H1 (cell line): ENCODE measurements at regions not wholly inside any gene's neighbourhood (a gene's known extent, or its start where the extent isn't known, plus 50 kb on each side); places are given as distances from the start of the nearest gene placed in this dataset.

Experiments used
- CTCF ChIA-PET: fragments of 300-600 bp; sonication (Branson Sonifier 250); formaldehyde crosslinking; loops from one replicate; lab custom pipeline; 2021; ENCODE audit not compliant: partially characterized antibody; lab: Charles Lee
- POLR2A ChIA-PET: fragments of 300-600 bp; sonication (Branson Sonifier 250); formaldehyde crosslinking; loops from one replicate; lab custom pipeline; 2021; ENCODE audit warnings: inconsistent platforms; ENCODE audit not compliant: partially characterized antibody; lab: Charles Lee
- DNase-seq, 2 experiments: peaks; one replicate each; pipeline versions ENCODE4 v3.0.0 to v3.0.0-alpha.2; 2010 to 2022; ENCODE audit warnings: low spot score in 2 of 2, low read depth in 1 of 2, mixed read lengths in 1 of 2
- FAIRE-seq: peaks from 2 replicates; lab custom pipeline; 2011; peaks lifted over from hg19 to GRCh38; lab: Jason Lieb, UNC
- H2AFZ ChIP-seq: 2 replicates; pipeline ENCODE4 v1.8.1; 2012; ENCODE audit warnings: low read length, inconsistent platforms
- H2AK5ac ChIP-seq: 2 replicates; pipeline ENCODE4 v1.6.1; 2013; ENCODE audit warnings: low read depth, low read length
- H2BK120ac ChIP-seq: replicated peaks from 2 replicates; pipeline ENCODE3; 2013; ENCODE audit warnings: low read depth, low read length, inconsistent platforms
- H2BK12ac ChIP-seq: 2 replicates; pipeline ENCODE4 v1.6.1; 2013; ENCODE audit warnings: low read depth, low read length
- H2BK15ac ChIP-seq: 2 replicates; pipeline ENCODE4 v1.6.1; 2013; ENCODE audit warnings: low read length
- H2BK20ac ChIP-seq: 2 replicates; pipeline ENCODE4 v1.6.1; 2013; ENCODE audit warnings: low read length
- H2BK5ac ChIP-seq: 2 replicates; pipeline ENCODE4 v1.6.1; 2013; ENCODE audit warnings: low read depth, low read length
- H3K14ac ChIP-seq: 2 replicates; pipeline ENCODE4 v1.6.1; 2013; ENCODE audit warnings: inconsistent platforms; ENCODE audit not compliant: insufficient read length
- H3K18ac ChIP-seq: 2 replicates; pipeline ENCODE4 v1.6.1; 2013; ENCODE audit warnings: low read length; ENCODE audit errors: extremely low read depth
- H3K23ac ChIP-seq: 2 replicates; pipeline ENCODE4 v1.6.1; 2013; ENCODE audit warnings: inconsistent platforms; ENCODE audit not compliant: insufficient read length
- H3K23me2 ChIP-seq: 2 replicates; pipeline ENCODE4 v1.6.1; 2013; ENCODE audit warnings: low read depth, low read length
- H3K27ac ChIP-seq: 2 replicates; pipeline ENCODE4 v1.6.1; 2011; ENCODE audit warnings: low read depth, low read length, inconsistent platforms
- H3K27me3 ChIP-seq, 4 experiments: replicated peaks in 1 of 4; 1 replicate in 1 of 4; 2 replicates in 3 of 4; pipeline versions ENCODE4 v1.6.1 to v1.8.1; 2011 to 2013; ENCODE audit warnings: low read length in 3 of 4, mild to moderate bottlenecking in 3 of 4, inconsistent platforms in 2 of 4, mixed read lengths in 2 of 4, moderate library complexity in 1 of 4; ENCODE audit not compliant: control insufficient read depth in 3 of 4, insufficient read depth in 3 of 4; ENCODE audit errors: extremely low read depth in 1 of 4
- H3K36me3 ChIP-seq, 4 experiments: 2 replicates each; pipeline versions ENCODE4 v1.6.1 to v1.8.1; 2011 to 2013; ENCODE audit warnings: mild to moderate bottlenecking in 4 of 4, low read length in 3 of 4, moderate library complexity in 2 of 4, control low read depth in 1 of 4, inconsistent platforms in 1 of 4; ENCODE audit not compliant: insufficient read depth in 4 of 4, control insufficient read depth in 2 of 4
- H3K4ac ChIP-seq: replicated peaks from 2 replicates; pipeline ENCODE3; 2013; ENCODE audit warnings: low read length, low read depth, mixed read lengths, inconsistent platforms; ENCODE audit not compliant: insufficient read length
- H3K4me1 ChIP-seq, 4 experiments: replicated peaks in 1 of 4; 1 replicate in 1 of 4; 2 replicates in 3 of 4; pipeline versions ENCODE4 v1.6.1 to v1.8.1; 2011 to 2013; ENCODE audit warnings: low read length in 3 of 4, inconsistent platforms in 2 of 4, mixed read lengths in 1 of 4; ENCODE audit not compliant: insufficient read depth in 4 of 4, control insufficient read depth in 3 of 4
- H3K4me2 ChIP-seq, 2 experiments: 2 replicates each; pipeline versions ENCODE4 v1.6.1 to v1.8.1; 2011 to 2013; ENCODE audit warnings: low read depth in 2 of 2, low read length in 2 of 2, control low read depth in 1 of 2, inconsistent platforms in 1 of 2, mild to moderate bottlenecking in 1 of 2; ENCODE audit not compliant: insufficient read depth in 1 of 2
- H3K4me3 ChIP-seq, 4 experiments: fragments of 200-600, 300-600 bp in 1 of 4; sonication (generic), shearing (Covaris generic), sonication (Bioruptor Twin) in 1 of 4; 2 replicates each; pipeline versions ENCODE4 v1.5.1 to v1.8.1; 2011 to 2016; ENCODE audit warnings: low read length in 4 of 4, low read depth in 3 of 4, control low read depth in 2 of 4, inconsistent platforms in 2 of 4, mild to moderate bottlenecking in 2 of 4, mixed read lengths in 1 of 4, moderate library complexity in 1 of 4; ENCODE audit not compliant: insufficient read depth in 2 of 4; ENCODE audit errors: extremely low read depth in 1 of 4
- H3K56ac ChIP-seq: replicated peaks from 2 replicates; pipeline ENCODE3; 2013; ENCODE audit warnings: low read depth, mild to moderate bottlenecking, mixed read lengths, low read length, inconsistent platforms; ENCODE audit not compliant: insufficient read length
- H3K79me1 ChIP-seq: 2 replicates; pipeline ENCODE4 v1.6.1; 2013; ENCODE audit warnings: low read depth, low read length, control low read depth
- H3K79me2 ChIP-seq, 2 experiments: 2 replicates each; pipeline versions ENCODE4 v1.6.1 to v1.8.1; 2012 to 2013; ENCODE audit warnings: low read length in 2 of 2, mild to moderate bottlenecking in 2 of 2, inconsistent platforms in 1 of 2; ENCODE audit not compliant: insufficient read depth in 2 of 2, control insufficient read depth in 1 of 2
- H3K9ac ChIP-seq, 4 experiments: replicated peaks in 1 of 4; 1 replicate in 1 of 4; 2 replicates in 3 of 4; pipeline versions ENCODE4 v1.6.1 to v1.8.1; 2011 to 2013; ENCODE audit warnings: low read depth in 3 of 4, low read length in 3 of 4, control low read depth in 2 of 4, mild to moderate bottlenecking in 2 of 4, moderate library complexity in 2 of 4, inconsistent platforms in 1 of 4; ENCODE audit errors: extremely low read depth in 1 of 4
- H3K9me3 ChIP-seq, 2 experiments: 2 replicates each; pipeline versions ENCODE4 v1.6.1 to v1.8.1; 2012 to 2013; ENCODE audit warnings: mild to moderate bottlenecking in 2 of 2, moderate library complexity in 2 of 2, control low read depth in 1 of 2, inconsistent platforms in 1 of 2, low read depth in 1 of 2, low read length in 1 of 2, mixed read lengths in 1 of 2; ENCODE audit not compliant: insufficient read depth in 2 of 2
- H4K20me1 ChIP-seq, 2 experiments: replicated peaks in 1 of 2; 2 replicates each; pipeline versions ENCODE3 to v1.8.1; 2011 to 2013; ENCODE audit warnings: inconsistent platforms in 2 of 2, low read length in 2 of 2, mild to moderate bottlenecking in 1 of 2; ENCODE audit not compliant: insufficient read depth in 2 of 2, control insufficient read depth in 1 of 2
- H4K5ac ChIP-seq: 2 replicates; pipeline ENCODE4 v1.6.1; 2013; ENCODE audit warnings: low read length, low read depth, mixed read lengths, inconsistent platforms; ENCODE audit not compliant: insufficient read length
- H4K8ac ChIP-seq: 2 replicates; pipeline ENCODE4 v1.8.0; 2013; ENCODE audit warnings: mild to moderate bottlenecking, moderate library complexity, low read length, inconsistent platforms; ENCODE audit not compliant: insufficient read depth; ENCODE audit errors: extremely low read depth
- H4K91ac ChIP-seq: replicated peaks from 2 replicates; pipeline ENCODE3; 2013; ENCODE audit warnings: low read length, mixed read lengths, inconsistent platforms; ENCODE audit not compliant: insufficient read length
- CTCF ChIP-seq, 3 experiments: IDR thresholded peaks; 1 replicate in 2 of 3; 2 replicates in 1 of 3; pipeline versions ENCODE4 v1.5.1 to v1.6.1; 2011; ENCODE audit warnings: low read length in 3 of 3, mild to moderate bottlenecking in 3 of 3, inconsistent platforms in 2 of 3, low read depth in 1 of 3, moderate library complexity in 1 of 3; ENCODE audit not compliant: insufficient read depth in 1 of 3; ENCODE audit errors: control extremely low read depth in 1 of 3
- FOSL1 ChIP-seq: IDR thresholded peaks from 2 replicates; pipeline ENCODE4 v1.6.1; 2011; ENCODE audit warnings: mild to moderate bottlenecking, low read depth, low read length, moderate library complexity; ENCODE audit not compliant: insufficient read depth
- JUN ChIP-seq: IDR thresholded peaks from 2 replicates; pipeline ENCODE4 v1.6.1; 2011; ENCODE audit warnings: low read depth, mild to moderate bottlenecking, improper control_type of control experiment, low read length
- KDM4A ChIP-seq: IDR thresholded peaks from one replicate; pipeline ENCODE4 v1.7.1; 2012; ENCODE audit warnings: low read depth, mild to moderate bottlenecking, moderate library complexity, low read length, inconsistent platforms; ENCODE audit not compliant: severe bottlenecking
- RFX5 ChIP-seq: IDR thresholded peaks from 2 replicates; pipeline ENCODE4 v1.6.1; 2011; ENCODE audit warnings: low read depth, low read length, improper control_type of control experiment, borderline replicate concordance
- RXRA ChIP-seq: IDR thresholded peaks from 2 replicates; pipeline ENCODE4 v1.6.1; 2011; ENCODE audit warnings: low read depth, mild to moderate bottlenecking, low read length, moderate library complexity; ENCODE audit not compliant: insufficient read depth
- SAP30 ChIP-seq: fragments of 300-600 bp; sonication (generic); IDR thresholded peaks from 2 replicates; pipeline ENCODE4 v1.7.1; 2012; ENCODE audit warnings: low read length, moderate library complexity, mild to moderate bottlenecking, inconsistent platforms; ENCODE audit not compliant: insufficient read depth, insufficient replicate concordance
- SRF ChIP-seq: IDR thresholded peaks from 2 replicates; pipeline ENCODE4 v1.6.1; 2011; ENCODE audit warnings: mild to moderate bottlenecking, low read depth, low read length, moderate library complexity
- TEAD4 ChIP-seq: IDR thresholded peaks from 2 replicates; pipeline ENCODE4 v1.6.1; 2012; ENCODE audit warnings: low read depth, low read length, inconsistent platforms, mixed read lengths
- USF2 ChIP-seq: IDR thresholded peaks from 2 replicates; pipeline ENCODE4 v1.6.1; 2011; ENCODE audit warnings: low read length, improper control_type of control experiment
- WGBS, 2 experiments: shearing (Covaris generic) in 1 of 2; methylation state at CpG; one replicate each; pipeline versions ENCODE4 v1.1.6 to v1.1.7; 2013 to 2015; ENCODE audit warnings: low lambda C conversion rate in 2 of 2, mixed read lengths in 2 of 2, inconsistent platforms in 1 of 2, low coverage in 1 of 2, missing lambda C conversion rate in 1 of 2; ENCODE audit not compliant: insufficient replicate concordance in 2 of 2, insufficient coverage in 1 of 2, insufficient read length in 1 of 2; ENCODE audit errors: extremely low coverage in 1 of 2, missing lambda C conversion rate in 1 of 2; 5-methylcytosine and 5-hydroxymethylcytosine counted together

GRCh38 chr9:2335260-2335659 lies 286.3 kb upstream of the VLDLR start:
- Histone ChIP-seq H3K56ac (no peak overlapping the region), H4K20me1 (no peaks in the 10 kb centered on the region), H2AFZ (0 out of 2 replicates have a peak overlapping the region, but pooled peaks have one; percentile 10)

More at GRCh38 chr9:2335260-2335659, 286.3 kb upstream of the VLDLR start:
- Histone ChIP-seq H3K79me2 (no peaks in the 10 kb centered on the region; a peak in 1 of 4 replicates), H3K4ac (no peak overlapping the region), H3K23ac (no peak overlapping the region), H2AK5ac (no peak overlapping the region), H4K91ac (no peak overlapping the region), H4K5ac (no peak overlapping the region), H3K4me1 (no peaks in the 10 kb centered on the region), H4K8ac (no peak overlapping the region), H3K23me2 (no peaks in the 10 kb centered on the region), H2BK5ac (no peak overlapping the region), H3K4me3 (no peak overlapping the region), H3K14ac (no peak overlapping the region), H3K27ac (no peak overlapping the region), H2BK20ac (no peak overlapping the region), H3K9ac (no peak overlapping the region), H3K18ac (no peak overlapping the region), H3K27me3 (no peaks in the 10 kb centered on the region), H3K4me2 (no peak overlapping the region), H3K36me3 (no peaks in the 10 kb centered on the region), H2BK12ac (no peak overlapping the region), H2BK15ac (no peak overlapping the region), H2BK120ac (no peak overlapping the region), H3K79me1 (no peaks in the 10 kb centered on the region), H3K9me3 (no peaks in the 10 kb centered on the region)
- DNase-seq (no peak), FAIRE-seq (no peak)
- CTCF ChIA-PET, result no interaction called here
- WGBS, 2 experiments, result 83% methylated on average over 4 of the region's 4 CpGs; no CpG with 5 or more reads in 1 of the 2 experiments
- TF ChIP-seq SAP30, result no peak
- no peak for TF ChIP-seq RFX5
- TF ChIP-seq USF2, result no peak
- TF ChIP-seq JUN, result no peak
- TF ChIP-seq KDM4A, result no peak
- TF ChIP-seq SRF, result no peak
- TF ChIP-seq TEAD4, result no peak
- TF ChIP-seq RXRA, result no peak
- no peak for TF ChIP-seq FOSL1
- no peak for TF ChIP-seq CTCF (IDR thresholded peaks at IDR 0.05; ENCODE audit: control extremely low read depth in 1 of 3, insufficient read depth in 1 of 3, low read depth in 1 of 3, low read length in 3 of 3)
- POLR2A ChIA-PET, result interaction anchor here (0.9 kb wide), 1 partner anchor 9 kb away, joined by 4 read pairs; no protein-coding TSS in a partner anchor
